ENCODE measurements at regions not wholly inside any gene's neighbourhood (a gene's known extent, or its start where the extent isn't known, plus 50 kb on each side); places are given as distances from the start of the nearest gene placed in this dataset.

- Mint-ChIP-seq H3K27me3 (ENCODE audit: insufficient read depth, low read depth, poor library complexity) (no peaks in the 10 kb centered on the region), H3K9me3 (no peaks in the 10 kb centered on the region), H3K27ac (no peak overlapping the region), H3K4me1 (peaks cover 20% of the 10 kb centered on the region), H3K36me3 (ENCODE audit: low read depth) (no peaks in the 10 kb centered on the region), H3K4me3 (no peak overlapping the region)
- no peak overlapping the region for H3K4me2 ChIP-seq
- H3K4me1 ChIP-seq (ENCODE audit: insufficient read depth) = no peaks in the 10 kb centered on the region
- no peaks in the 10 kb centered on the region; the same call in none of the 2 replicates for H3K9me2 ChIP-seq (ENCODE audit: insufficient read depth)
- H2AFZ ChIP-seq = no peak overlapping the region
- H3K79me2 ChIP-seq (replicated peaks; ENCODE audit: insufficient read depth) = no peaks in the 10 kb centered on the region
- no peak for ATAC-seq
- no peaks in the 10 kb centered on the region for H4K20me1 ChIP-seq (replicated peaks; ENCODE audit: insufficient read depth)
- H3K27me3 ChIP-seq (ENCODE audit: insufficient read depth) = no peaks in the 10 kb centered on the region
- DNase-seq (ENCODE audit: low spot score) = no peak
- TF ChIP-seq EZH2phosphoT487 (IDR thresholded peaks at IDR 0.05; ENCODE audit: unreplicated experiment) = no peak
- TF ChIP-seq POLR2AphosphoS5 (IDR thresholded peaks at IDR 0.05; ENCODE audit: low read depth) = no peak
- TF ChIP-seq ZNF331 (CRISPR knock-in tag; IDR thresholded peaks at IDR 0.05; ENCODE audit: low read depth) = no peak
- TF ChIP-seq ZNF462 (CRISPR knock-in tag; IDR thresholded peaks at IDR 0.05) = no peak
- no peak for TF ChIP-seq NANOG (IDR thresholded peaks at IDR 0.05; ENCODE audit: borderline replicate concordance)
- no peak for TF ChIP-seq CTCF (conservative IDR thresholded peaks at IDR 0.05; ENCODE audit: low read depth in 2 of 2)
- TF ChIP-seq REST (IDR thresholded peaks at IDR 0.05; ENCODE audit: unreplicated experiment) = no peak
- no peak for TF ChIP-seq CREB1 (CRISPR knock-in tag; IDR thresholded peaks at IDR 0.05; ENCODE audit: low read depth)
- no peak for TF ChIP-seq ZNF114 (CRISPR knock-in tag; IDR thresholded peaks at IDR 0.05)
- no peak for TF ChIP-seq STAT1 (IDR thresholded peaks at IDR 0.05; ENCODE audit: unreplicated experiment)
- no peaks in the 10 kb centered on the region for H3F3A ChIP-seq (replicated peaks; ENCODE audit: low read depth)
- H3K27ac ChIP-seq (ENCODE audit: low read depth) = no peak overlapping the region
- no peaks in the 10 kb centered on the region for H3K36me3 ChIP-seq (ENCODE audit: insufficient read depth)
- no peak overlapping the region for H3K4me3 ChIP-seq
Observed at GRCh38 chr16:59295474-59295873, 561.4 kb upstream of the GOT2 start.
